Activated naive CD8-positive, alpha-beta T cell treated with anti-CD3 and anti-CD28 coated beads, Interleukin-2, amount 10 ng/mL, durations not matched to agents 7 days and 5 days (primary cell): ENCODE measurements at regions not wholly inside any gene's neighbourhood (a gene's known extent, or its start where the extent isn't known, plus 50 kb on each side); places are given as distances from the start of the nearest gene placed in this dataset.

Source experiments
- ATAC-seq: fragments of 150-1000 bp; cut with Tn5 transposase; one replicate; pipeline ENCODE4 v1.10.0; 2021; ENCODE audit warnings: low read depth, moderate library complexity
- POLR2A ChIA-PET: fragments of 350-600 bp; sonication (Branson Sonifier 250); formaldehyde crosslinking; loops from one replicate; lab custom pipeline; 2021; ENCODE audit warnings: antibody characterized with exemption; lab: Charles Lee
- DNase-seq: peaks from one replicate; pipeline ENCODE4 v3.0.0; 2021
- H3K27ac Mint-ChIP-seq: one replicate; pipeline ENCODE4 v1.8.0; 2022; ENCODE audit warnings: mild to moderate bottlenecking, mixed read lengths
- H3K27me3 Mint-ChIP-seq: one replicate; pipeline ENCODE4 v1.8.0; 2022; ENCODE audit warnings: mild to moderate bottlenecking, moderate library complexity, mixed read lengths
- H3K36me3 Mint-ChIP-seq: one replicate; pipeline ENCODE4 v1.8.0; 2021; ENCODE audit warnings: mild to moderate bottlenecking, mixed read lengths
- H3K4me1 Mint-ChIP-seq: one replicate; pipeline ENCODE4 v1.8.0; 2021; ENCODE audit warnings: mixed read lengths
- H3K4me3 Mint-ChIP-seq: one replicate; pipeline ENCODE4 v1.8.0; 2022; ENCODE audit warnings: mild to moderate bottlenecking, moderate library complexity, mixed read lengths
- H3K9me3 Mint-ChIP-seq: one replicate; pipeline ENCODE4 v1.8.0; 2021; ENCODE audit warnings: mixed read lengths

- Mint-ChIP-seq H3K27me3 (peaks cover 8% of the 10 kb centered on the region), H3K9me3 (no peaks in the 10 kb centered on the region), H3K27ac (no peak overlapping the region), H3K36me3 (no peaks in the 10 kb centered on the region), H3K4me1 (no peaks in the 10 kb centered on the region), H3K4me3 (no peak overlapping the region)
- POLR2A ChIA-PET: no interaction called here
- DNase-seq (no peak), ATAC-seq (no peak)
These were observed 101.7 kb upstream of the SASH1 start for GRCh38 chr6:148240861-148241477.

DNA sequence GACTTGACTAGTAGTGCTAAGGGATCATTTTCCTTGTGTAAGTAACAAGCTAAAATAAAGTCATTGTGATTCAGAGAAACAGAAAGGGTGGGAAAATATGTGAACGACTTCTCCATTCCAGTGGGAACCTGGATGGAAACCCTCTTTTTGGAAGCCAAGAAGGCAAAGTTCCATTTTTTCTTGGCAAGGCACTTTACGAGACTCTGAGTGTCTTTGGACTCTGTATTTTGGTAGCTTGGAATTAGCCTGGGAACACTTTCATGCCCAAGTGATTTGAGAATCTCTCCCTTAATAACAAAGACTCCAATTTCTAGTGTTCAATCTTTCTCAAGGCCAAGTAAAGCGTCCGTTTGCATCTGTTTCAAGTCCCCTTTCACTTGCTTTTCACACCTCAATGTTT, 100.5 kb upstream of the SASH1 start:
- ATAC-seq: no peak
- Mint-ChIP-seq H3K4me3 (no peak overlapping the region), H3K27me3 (peaks cover 8% of the 10 kb centered on the region), H3K4me1 (no peaks in the 10 kb centered on the region), H3K9me3 (no peaks in the 10 kb centered on the region), H3K36me3 (no peaks in the 10 kb centered on the region), H3K27ac (no peak overlapping the region)
- no peak for DNase-seq
- POLR2A ChIA-PET: no interaction called here

GRCh38 chr6:148244217-148244935, 98.3 kb upstream of the SASH1 start:
- Mint-ChIP-seq H3K4me1 (no peaks in the 10 kb centered on the region), H3K27me3 (peaks cover 8% of the 10 kb centered on the region), H3K9me3 (no peaks in the 10 kb centered on the region), H3K27ac (no peak overlapping the region), H3K36me3 (no peaks in the 10 kb centered on the region), H3K4me3 (no peak overlapping the region)
- POLR2A ChIA-PET: no interaction called here
- DNase-seq (no peak), ATAC-seq (no peak)

- POLR2A ChIA-PET: no interaction called here
- no peaks in the 10 kb centered on the region for H3K4me1 Mint-ChIP-seq
- H3K36me3 Mint-ChIP-seq: no peaks in the 10 kb centered on the region
- H3K9me3 Mint-ChIP-seq: no peaks in the 10 kb centered on the region
- DNase-seq: no peak
- H3K27ac Mint-ChIP-seq: no peak overlapping the region
- ATAC-seq: no peak
- peaks cover 2% of the 10 kb centered on the region for H3K27me3 Mint-ChIP-seq
- no peak overlapping the region for H3K4me3 Mint-ChIP-seq
These were observed 95.1 kb upstream of the SASH1 start for GRCh38 chr6:148247386-148248063.

DNA sequence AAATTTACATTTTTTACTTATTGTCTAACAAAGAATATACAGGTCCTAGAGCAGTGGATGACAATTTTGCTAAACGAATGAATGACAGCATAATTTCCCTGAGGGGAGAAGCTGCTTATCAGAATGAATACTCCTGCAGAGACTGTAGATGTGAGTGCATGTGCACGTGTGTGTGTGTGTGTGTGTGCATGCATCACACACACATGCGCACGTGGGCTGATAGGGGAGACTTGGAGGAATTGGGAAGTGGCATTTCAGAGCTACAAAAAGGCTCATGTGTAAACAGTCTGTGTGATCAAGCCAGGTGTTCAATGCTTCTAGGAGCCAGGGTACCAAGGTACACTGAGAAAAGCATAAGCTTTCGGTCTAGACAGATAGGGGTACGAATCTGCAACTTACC, 93.5 kb upstream of the SASH1 start:
- Mint-ChIP-seq H3K9me3 (no peaks in the 10 kb centered on the region), H3K27ac (no peak overlapping the region), H3K4me3 (no peak overlapping the region), H3K27me3 (peaks cover 2% of the 10 kb centered on the region), H3K36me3 (no peaks in the 10 kb centered on the region), H3K4me1 (no peaks in the 10 kb centered on the region)
- DNase-seq (no peak), ATAC-seq (no peak)
- POLR2A ChIA-PET: no interaction called here

DNA sequence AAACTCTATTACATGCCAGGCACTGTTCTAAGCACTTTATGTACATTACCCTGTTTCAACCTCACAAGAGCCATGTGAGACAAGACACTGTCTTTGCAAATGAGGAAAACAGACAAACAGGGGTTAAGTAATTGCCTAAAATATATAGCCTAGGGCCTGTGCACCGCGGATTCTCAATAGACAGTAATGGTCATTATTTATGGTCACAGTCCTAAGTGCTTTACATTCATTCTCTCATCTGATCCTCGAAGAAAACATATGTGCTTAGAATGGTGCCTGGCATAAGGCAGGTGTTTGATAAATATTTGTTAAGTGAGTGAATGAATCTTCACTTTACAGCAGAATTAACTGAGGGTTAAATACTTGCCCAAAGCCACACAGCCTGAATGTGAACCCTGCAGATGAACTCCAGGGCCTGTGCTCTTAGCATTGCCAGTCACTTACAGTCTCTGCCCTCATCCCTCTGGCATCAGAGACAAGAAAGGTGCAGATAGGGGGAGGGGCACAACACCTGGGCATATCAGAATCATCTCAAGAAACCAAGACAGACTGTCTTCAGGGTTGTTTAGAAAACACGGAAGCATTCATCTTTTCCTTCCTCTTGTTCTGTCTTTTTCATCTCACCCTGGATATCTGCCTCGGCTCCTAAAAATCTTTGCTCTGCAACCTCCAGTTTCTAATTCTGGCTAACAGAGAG, 92.8 kb upstream of the SASH1 start:
- no peaks in the 10 kb centered on the region for H3K9me3 Mint-ChIP-seq
- H3K4me1 Mint-ChIP-seq: no peaks in the 10 kb centered on the region
- DNase-seq (no peak), ATAC-seq (no peak)
- no peak overlapping the region for H3K27ac Mint-ChIP-seq
- no peaks in the 10 kb centered on the region for H3K36me3 Mint-ChIP-seq
- H3K27me3 Mint-ChIP-seq: peaks cover 2% of the 10 kb centered on the region
- POLR2A ChIA-PET: no interaction called here
- H3K4me3 Mint-ChIP-seq: no peak overlapping the region

- peaks cover 2% of the 10 kb centered on the region for H3K27me3 Mint-ChIP-seq
- no peak overlapping the region for H3K27ac Mint-ChIP-seq
- H3K36me3 Mint-ChIP-seq: no peaks in the 10 kb centered on the region
- POLR2A ChIA-PET: no interaction called here
- no peaks in the 10 kb centered on the region for H3K9me3 Mint-ChIP-seq
- no peaks in the 10 kb centered on the region for H3K4me1 Mint-ChIP-seq
- DNase-seq: no peak
- H3K4me3 Mint-ChIP-seq: no peak overlapping the region
- ATAC-seq: no peak
These were observed 91.5 kb upstream of the SASH1 start for GRCh38 chr6:148250975-148251685.

DNA sequence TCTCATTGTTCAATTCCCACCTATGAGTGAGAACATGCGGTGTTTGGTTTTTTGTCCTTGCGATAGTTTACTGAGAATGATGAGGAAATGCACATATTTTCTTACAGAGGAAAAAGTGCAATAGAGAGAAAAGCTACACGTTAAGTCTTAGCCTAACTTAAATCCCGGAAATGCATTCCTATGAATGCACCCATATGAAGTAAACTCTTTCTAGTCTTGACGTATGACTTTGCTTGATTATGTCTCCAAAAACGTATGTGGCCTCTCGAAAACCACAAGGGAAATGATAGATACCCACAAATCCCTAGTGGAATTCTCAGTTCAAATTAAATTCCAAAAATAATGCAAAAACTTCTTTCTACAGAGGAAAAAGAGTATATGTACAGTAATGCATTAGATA, 90.7 kb upstream of the SASH1 start:
- H3K36me3 Mint-ChIP-seq: no peaks in the 10 kb centered on the region
- DNase-seq (no peak), ATAC-seq (no peak)
- H3K9me3 Mint-ChIP-seq: no peaks in the 10 kb centered on the region
- H3K27me3 Mint-ChIP-seq: peaks cover 7% of the 10 kb centered on the region
- no peak overlapping the region for H3K27ac Mint-ChIP-seq
- H3K4me1 Mint-ChIP-seq: no peaks in the 10 kb centered on the region
- POLR2A ChIA-PET: no interaction called here
- no peak overlapping the region for H3K4me3 Mint-ChIP-seq

GRCh38 chr6:148257810-148258209, 84.8 kb upstream of the SASH1 start:
- DNase-seq (no peak), ATAC-seq (no peak)
- H3K27ac Mint-ChIP-seq: no peak overlapping the region
- H3K4me3 Mint-ChIP-seq: no peak overlapping the region
- H3K36me3 Mint-ChIP-seq: no peaks in the 10 kb centered on the region
- peaks cover 5% of the 10 kb centered on the region for H3K27me3 Mint-ChIP-seq
- POLR2A ChIA-PET: no interaction called here
- no peaks in the 10 kb centered on the region for H3K9me3 Mint-ChIP-seq
- no peaks in the 10 kb centered on the region for H3K4me1 Mint-ChIP-seq

- H3K27ac Mint-ChIP-seq: no peak overlapping the region
- DNase-seq (no peak), ATAC-seq (no peak)
- POLR2A ChIA-PET: no interaction called here
- no peaks in the 10 kb centered on the region for H3K9me3 Mint-ChIP-seq
- H3K4me1 Mint-ChIP-seq: no peaks in the 10 kb centered on the region
- peaks cover 5% of the 10 kb centered on the region for H3K27me3 Mint-ChIP-seq
- no peaks in the 10 kb centered on the region for H3K36me3 Mint-ChIP-seq
- no peak overlapping the region for H3K4me3 Mint-ChIP-seq
These were observed 83.8 kb upstream of the SASH1 start for GRCh38 chr6:148258868-148259267.

GRCh38 chr6:148261470-148261869, 81.2 kb upstream of the SASH1 start:
- Mint-ChIP-seq H3K27me3 (peaks cover 5% of the 10 kb centered on the region), H3K4me1 (no peaks in the 10 kb centered on the region), H3K36me3 (no peaks in the 10 kb centered on the region), H3K27ac (no peak overlapping the region), H3K9me3 (no peaks in the 10 kb centered on the region), H3K4me3 (no peak overlapping the region)
- no peak for DNase-seq
- POLR2A ChIA-PET: no interaction called here
- no peak for ATAC-seq

DNA sequence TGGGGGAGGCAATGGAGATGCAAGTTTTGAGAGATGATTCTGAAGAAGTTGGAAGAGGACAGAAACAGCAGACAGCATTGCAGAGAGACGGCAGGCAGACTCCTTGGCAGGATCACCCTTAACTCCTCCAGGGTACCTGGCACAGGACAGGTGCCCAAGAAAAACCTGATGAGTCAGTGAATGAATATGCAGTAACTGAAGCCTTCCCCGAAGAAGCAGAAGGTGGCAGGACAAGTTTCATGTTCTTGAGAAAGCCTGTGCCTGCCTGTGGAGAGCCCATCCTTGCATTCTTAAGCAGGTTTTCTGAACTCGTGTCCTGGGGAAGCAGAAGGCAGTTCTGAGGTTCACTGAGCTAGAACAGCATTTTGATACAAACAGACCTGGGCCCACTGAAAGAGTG, 79.6 kb upstream of the SASH1 start:
- no peak overlapping the region for H3K27ac Mint-ChIP-seq
- H3K27me3 Mint-ChIP-seq: no peaks in the 10 kb centered on the region
- no peaks in the 10 kb centered on the region for H3K4me1 Mint-ChIP-seq
- H3K9me3 Mint-ChIP-seq: no peaks in the 10 kb centered on the region
- H3K36me3 Mint-ChIP-seq: no peaks in the 10 kb centered on the region
- POLR2A ChIA-PET: no interaction called here
- DNase-seq (no peak), ATAC-seq (no peak)
- H3K4me3 Mint-ChIP-seq: no peak overlapping the region

GRCh38 chr6:148263961-148264360, 78.7 kb upstream of the SASH1 start:
- ATAC-seq (no peak), DNase-seq (no peak)
- POLR2A ChIA-PET: no interaction called here
- H3K27me3 Mint-ChIP-seq: peaks cover 3% of the 10 kb centered on the region
- H3K4me3 Mint-ChIP-seq: no peak overlapping the region
- H3K9me3 Mint-ChIP-seq: no peaks in the 10 kb centered on the region
- no peaks in the 10 kb centered on the region for H3K36me3 Mint-ChIP-seq
- H3K4me1 Mint-ChIP-seq: no peaks in the 10 kb centered on the region
- H3K27ac Mint-ChIP-seq: no peak overlapping the region
